AG04449 (cell line): ENCODE measurements at regions not wholly inside any gene's neighbourhood (a gene's known extent, or its start where the extent isn't known, plus 50 kb on each side); places are given as distances from the start of the nearest gene placed in this dataset.

ENCODE experiments used
- CTCF ChIA-PET: fragments of 350-600 bp; formaldehyde crosslinking; extraction: SDS; loops from one replicate; lab custom pipeline; 2021; ENCODE audit warnings: antibody characterized with exemption; lab: Yijun Ruan, JAX
- POLR2A ChIA-PET: fragments of 400-600, 350-600 bp; formaldehyde crosslinking; extraction: SDS; loops from one replicate; lab custom pipeline; 2020; ENCODE audit warnings: antibody characterized with exemption, inconsistent platforms; lab: Yijun Ruan, JAX
- DNase-seq: peaks from one replicate; pipeline ENCODE4 v3.0.0-alpha.2; 2010; ENCODE audit warnings: low read depth, low spot score
- H3K4me3 ChIP-seq: 2 replicates; pipeline ENCODE4 v1.5.1; 2011; ENCODE audit warnings: low read depth, mild to moderate bottlenecking, control low read depth, low read length
- TF ChIP-seq, protein P1 (sequence below): IDR thresholded peaks from one replicate; pipeline ENCODE4 v1.5.1; 2011; ENCODE audit warnings: mild to moderate bottlenecking, moderate library complexity, low read length, control low read depth, inconsistent platforms; ENCODE audit not compliant: insufficient read depth; ENCODE audit errors: missing control alignments

DNA sequence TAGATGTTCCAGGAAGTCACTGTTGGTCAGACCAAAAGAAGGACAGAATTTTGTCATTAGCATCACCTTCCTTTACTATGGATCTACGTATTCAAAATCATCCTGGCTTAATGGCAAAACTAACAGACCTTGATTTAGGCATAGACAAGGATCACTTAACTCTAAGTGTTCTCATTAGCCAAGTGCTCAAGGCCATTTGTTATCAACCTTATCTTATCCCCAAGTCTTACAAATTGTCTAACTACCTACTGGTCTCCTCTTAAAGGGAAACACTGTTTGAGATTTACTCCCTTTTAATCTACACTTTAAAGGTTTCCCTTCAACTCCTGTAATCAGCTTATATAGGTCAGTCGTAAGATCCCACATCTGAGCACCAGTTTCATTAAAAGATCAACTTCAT, 1197.5 kb upstream of the C9orf72 start:
- TF ChIP-seq, protein P1, sequence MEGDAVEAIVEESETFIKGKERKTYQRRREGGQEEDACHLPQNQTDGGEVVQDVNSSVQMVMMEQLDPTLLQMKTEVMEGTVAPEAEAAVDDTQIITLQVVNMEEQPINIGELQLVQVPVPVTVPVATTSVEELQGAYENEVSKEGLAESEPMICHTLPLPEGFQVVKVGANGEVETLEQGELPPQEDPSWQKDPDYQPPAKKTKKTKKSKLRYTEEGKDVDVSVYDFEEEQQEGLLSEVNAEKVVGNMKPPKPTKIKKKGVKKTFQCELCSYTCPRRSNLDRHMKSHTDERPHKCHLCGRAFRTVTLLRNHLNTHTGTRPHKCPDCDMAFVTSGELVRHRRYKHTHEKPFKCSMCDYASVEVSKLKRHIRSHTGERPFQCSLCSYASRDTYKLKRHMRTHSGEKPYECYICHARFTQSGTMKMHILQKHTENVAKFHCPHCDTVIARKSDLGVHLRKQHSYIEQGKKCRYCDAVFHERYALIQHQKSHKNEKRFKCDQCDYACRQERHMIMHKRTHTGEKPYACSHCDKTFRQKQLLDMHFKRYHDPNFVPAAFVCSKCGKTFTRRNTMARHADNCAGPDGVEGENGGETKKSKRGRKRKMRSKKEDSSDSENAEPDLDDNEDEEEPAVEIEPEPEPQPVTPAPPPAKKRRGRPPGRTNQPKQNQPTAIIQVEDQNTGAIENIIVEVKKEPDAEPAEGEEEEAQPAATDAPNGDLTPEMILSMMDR = no peak
- CTCF ChIA-PET = no interaction called here
- DNase-seq = no peak
- H3K4me3 ChIP-seq = no peak overlapping the region
- POLR2A ChIA-PET = no interaction called here

DNA sequence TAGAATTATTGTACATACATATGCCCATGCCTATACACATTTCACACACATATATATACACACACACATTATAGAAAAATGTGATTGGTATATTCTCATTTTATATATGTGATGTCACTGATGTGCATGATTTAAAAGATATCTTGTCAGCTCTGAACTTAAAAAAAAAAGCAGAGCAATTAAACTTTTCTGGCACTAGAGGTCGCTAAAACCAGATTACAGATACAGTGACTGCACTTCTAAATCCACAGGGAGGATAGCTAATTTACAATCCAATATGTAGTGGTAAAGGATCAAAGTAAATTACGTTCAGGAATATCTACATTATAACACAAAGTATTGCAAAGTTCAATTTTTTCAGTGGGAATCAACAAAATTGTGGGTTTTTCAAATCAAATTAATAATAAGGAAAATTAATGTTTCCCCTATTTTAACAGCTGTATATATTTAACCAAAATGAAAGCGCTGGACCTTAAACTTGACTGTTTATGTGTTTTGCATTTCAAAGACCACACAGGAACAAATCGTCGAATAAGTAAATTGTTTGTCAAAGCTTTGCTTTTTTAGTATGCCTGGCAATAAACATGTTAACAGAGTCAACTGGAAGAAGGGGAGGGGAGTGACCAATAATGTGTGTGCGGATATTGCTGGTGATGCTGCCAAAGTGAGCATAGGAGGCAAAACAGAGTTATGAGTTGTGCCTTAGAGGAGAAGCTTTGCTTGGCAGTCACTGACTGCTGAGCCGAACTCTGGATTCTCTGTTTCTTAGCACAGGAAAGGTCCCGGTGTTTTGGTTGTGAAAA, 1201.4 kb upstream of the C9orf72 start:
- no peak for DNase-seq
- no peak overlapping the region for H3K4me3 ChIP-seq
- TF ChIP-seq, protein P1 = no peak
- ChIA-PET CTCF (no interaction called here), POLR2A (no interaction called here)

DNA sequence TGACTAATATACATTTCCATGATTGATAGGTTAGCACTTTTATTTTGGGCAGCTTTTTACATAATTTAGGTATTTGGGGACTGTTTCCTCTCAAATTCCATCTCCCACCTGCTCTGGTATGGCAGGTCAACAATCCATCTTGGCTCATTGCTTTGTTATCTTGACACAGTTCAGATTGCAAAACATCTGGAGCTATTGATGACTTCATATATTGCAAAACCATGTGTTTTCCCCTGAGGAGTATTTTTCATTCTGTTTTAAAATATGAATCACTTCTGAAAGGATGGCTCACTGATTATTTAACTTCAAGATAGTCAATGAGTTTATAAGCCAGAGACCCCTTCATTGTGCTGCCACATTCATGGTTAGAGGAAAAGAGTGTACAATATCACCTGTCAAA, 1206.0 kb upstream of the C9orf72 start:
- no peak overlapping the region for H3K4me3 ChIP-seq
- CTCF ChIA-PET = no interaction called here
- DNase-seq = no peak
- TF ChIP-seq, protein P1 = no peak
- POLR2A ChIA-PET = no interaction called here

DNA sequence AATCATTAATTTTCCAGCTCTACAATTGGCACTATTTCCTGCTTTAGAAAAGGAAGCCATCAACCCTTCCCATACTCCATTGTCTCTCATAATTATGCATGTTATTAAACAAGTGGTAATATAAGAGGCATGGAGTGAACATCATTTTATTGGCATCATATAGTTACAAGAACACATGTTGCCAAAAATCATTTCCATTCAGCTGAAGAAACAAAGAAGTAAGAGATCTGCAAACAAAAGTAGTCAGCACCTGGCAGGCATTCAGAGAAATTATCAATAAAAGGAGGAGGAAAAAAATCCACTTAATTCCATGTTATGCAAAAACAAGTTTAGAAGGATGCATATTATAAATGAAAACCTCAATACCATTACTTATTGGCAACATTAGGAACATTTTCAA, 1208.2 kb upstream of the C9orf72 start:
- TF ChIP-seq, protein P1 = no peak
- DNase-seq = no peak
- CTCF ChIA-PET = no interaction called here
- POLR2A ChIA-PET = no interaction called here
- no peak overlapping the region for H3K4me3 ChIP-seq

DNA sequence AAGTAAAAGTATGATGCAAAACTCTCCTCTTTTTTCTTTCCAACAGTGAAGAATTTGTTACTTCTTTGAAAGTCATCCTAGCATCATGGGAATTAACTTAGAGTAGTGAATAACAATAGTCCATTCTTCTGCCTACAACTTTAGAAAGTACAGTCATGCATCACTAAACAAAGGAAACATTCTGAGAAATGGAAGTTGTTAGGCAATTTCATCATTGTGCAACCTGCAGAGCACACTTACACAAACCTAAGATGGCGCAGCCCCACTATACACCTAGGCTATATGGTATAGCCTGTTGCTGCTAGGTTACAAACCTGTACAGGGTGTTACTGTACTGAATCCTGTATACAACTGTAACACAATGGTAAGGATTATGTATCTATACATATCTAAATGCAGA, 1209.3 kb upstream of the C9orf72 start:
- POLR2A ChIA-PET = no interaction called here
- no peak for DNase-seq
- no peak overlapping the region for H3K4me3 ChIP-seq
- CTCF ChIA-PET = no interaction called here
- TF ChIP-seq, protein P1 = no peak

DNA sequence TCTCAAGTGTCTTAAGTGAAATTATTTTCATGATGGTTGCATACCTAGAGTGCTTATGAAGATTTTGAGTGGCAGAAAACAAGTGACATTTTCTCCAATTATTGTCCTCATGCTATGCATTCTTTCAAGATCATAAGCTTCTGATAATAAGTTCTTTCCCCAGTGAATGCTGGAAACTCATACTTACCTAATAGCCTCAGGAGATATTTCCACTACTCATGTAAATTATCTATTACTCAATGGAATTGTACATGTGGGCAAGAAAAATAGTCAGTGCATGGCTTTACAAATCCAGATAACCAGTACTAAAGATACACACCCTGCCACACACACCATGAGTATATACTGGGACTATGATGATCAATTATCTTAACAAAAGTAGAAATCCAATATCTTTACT, 1219.4 kb upstream of the C9orf72 start:
- ChIA-PET POLR2A (no interaction called here), CTCF (no interaction called here)
- H3K4me3 ChIP-seq = no peak overlapping the region
- TF ChIP-seq, protein P1 = no peak
- no peak for DNase-seq
